ENCODE measurements at regions not wholly inside any gene's neighbourhood (a gene's known extent, or its start where the extent isn't known, plus 50 kb on each side); places are given as distances from the start of the nearest gene placed in this dataset.

GRCh38 chr21:28704746-28705145 is 287.9 kb downstream of the LTN1 start:
- intact Hi-C loops (cut with micrococcal nuclease): no loop called here
- no peak for FAIRE-seq
- no peak for TF ChIP-seq PHTF2 (CRISPR knock-in tag; IDR thresholded peaks at IDR 0.05)
- no peak for TF ChIP-seq ZSCAN29 (IDR thresholded peaks at IDR 0.05)
- no peak for TF ChIP-seq ZNF79 (CRISPR knock-in tag; IDR thresholded peaks at IDR 0.05; ENCODE audit: low read depth)
- TF ChIP-seq ZKSCAN8 (CRISPR knock-in tag; IDR thresholded peaks at IDR 0.05): no peak
- no peak for TF ChIP-seq TGIF2 (CRISPR knock-in tag; IDR thresholded peaks at IDR 0.05)
- no peak for TF ChIP-seq KLF1 (tag; IDR thresholded peaks at IDR 0.05)
- TF ChIP-seq NR2C2 (CRISPR knock-in tag; IDR thresholded peaks at IDR 0.05): no peak
- TF ChIP-seq NR2C2 (tag; IDR thresholded peaks at IDR 0.05): no peak
- no peak for TF ChIP-seq ETV6 (IDR thresholded peaks at IDR 0.05; ENCODE audit: borderline replicate concordance in 1 of 2, low read depth in 2 of 2, low read length in 1 of 2)
- TF ChIP-seq ETV6 (CRISPR knock-in tag; IDR thresholded peaks at IDR 0.05; ENCODE audit: borderline replicate concordance): no peak
- no peak for TF ChIP-seq ZNF23 (CRISPR knock-in tag; IDR thresholded peaks at IDR 0.05)
- no peak for TF ChIP-seq ZNF124 (CRISPR knock-in tag; IDR thresholded peaks at IDR 0.05)
- TF ChIP-seq MGA (IDR thresholded peaks at IDR 0.05): no peak
- TF ChIP-seq CC2D1A (IDR thresholded peaks at IDR 0.05): no peak
- TF ChIP-seq XRCC3 (IDR thresholded peaks at IDR 0.05): no peak
- no peak for TF ChIP-seq MBD2 (IDR thresholded peaks at IDR 0.05; ENCODE audit: borderline replicate concordance, low read depth)

More at GRCh38 chr21:28704746-28705145, 287.9 kb downstream of the LTN1 start:
- ATAC-seq (no peak), DNase-seq (ENCODE audit: extremely low read depth in 1 of 4, low spot score in 3 of 4) (no peak)
- Histone ChIP-seq H4K20me1 (replicated peaks; ENCODE audit: control insufficient read depth, insufficient read depth, low read length) (no peaks in the 10 kb centered on the region), H3K4me1 (replicated peaks in 1 of 2; ENCODE audit: control insufficient read depth in 2 of 2, insufficient read depth in 2 of 2, low read length in 2 of 2) (no peaks in the 10 kb centered on the region), H3K9ac (ENCODE audit: insufficient read depth in 1 of 2, low read depth in 2 of 2, low read length in 2 of 2) (no peak overlapping the region), H3K4me2 (ENCODE audit: insufficient read depth, low read length) (no peak overlapping the region), H3K27ac (ENCODE audit: extremely low read depth, low read depth, low read length) (no peak overlapping the region), H3K27me3 (ENCODE audit: control insufficient read depth in 2 of 2, insufficient read depth in 2 of 2, low read length in 2 of 2) (no peaks in the 10 kb centered on the region), H3K9me1 (ENCODE audit: control insufficient read depth, insufficient read depth, low read length) (no peaks in the 10 kb centered on the region), H3K4me3 (no peak overlapping the region), H2AFZ (ENCODE audit: low read depth, low read length) (no peak overlapping the region), H3K36me3 (ENCODE audit: control insufficient read depth, insufficient read depth, low read length) (no peaks in the 10 kb centered on the region), H3K79me2 (ENCODE audit: control insufficient read depth, insufficient read depth, low read length) (no peaks in the 10 kb centered on the region), H3K9me3 (replicated peaks; ENCODE audit: control insufficient read depth, insufficient read depth, low read depth, low read length) (no peaks in the 10 kb centered on the region)
- CTCF ChIA-PET (ENCODE audit: low intra/inter-chr PET ratio): no interaction called here
- BruUV-seq (replicated peaks): no TSS peak
- in situ Hi-C loops (cut with MboI): no loop called here
- 0% methylated on average over 5 of the region's 5 CpGs for WGBS (ENCODE audit: insufficient coverage, low coverage, missing lambda C conversion rate)
- POLR2A ChIA-PET: no interaction called here
